CD4-positive, alpha-beta T cell (primary cell): ENCODE measurements at regions not wholly inside any gene's neighbourhood (a gene's known extent, or its start where the extent isn't known, plus 50 kb on each side); places are given as distances from the start of the nearest gene placed in this dataset.
A peak's percentile ranks its signal among the peaks of the same experiment; 100 is the strongest.

Experiments used
- ATAC-seq: fragments of 200-7000 bp; cut with Tn5 transposase; one replicate; pipeline ENCODE4 v1.10.0; 2022; ENCODE audit warnings: mild to moderate bottlenecking; ENCODE audit not compliant: poor library complexity
- CTCF ChIA-PET: fragments of 350-600 bp; sonication (Branson Sonifier 250); formaldehyde crosslinking; loops from one replicate; lab custom pipeline; 2021; ENCODE audit warnings: antibody characterized with exemption, inconsistent platforms; lab: Charles Lee
- POLR2A ChIA-PET: fragments of 350-600 bp; sonication (Branson Sonifier 250); formaldehyde crosslinking; loops from one replicate; lab custom pipeline; 2021; ENCODE audit warnings: antibody characterized with exemption, inconsistent platforms; lab: Charles Lee
- DNase-seq, 14 experiments: peaks; one replicate each; pipeline ENCODE4 v3.0.0-alpha.2; 2013 to 2020; ENCODE audit warnings: mixed read lengths in 2 of 14
- H3K27ac ChIP-seq, 2 donors: one replicate each; pipeline versions ENCODE4 v1.5.1 to v1.7.0; 2013; ENCODE audit warnings: low read length in 2 of 2, low read depth in 1 of 2, mild to moderate bottlenecking in 1 of 2
- H3K27me3 ChIP-seq, 2 experiments: 1 replicate in 1 of 2; 2 replicates in 1 of 2; pipeline versions ENCODE4 v1.6.1 to v1.7.0; 2013; ENCODE audit warnings: low read length in 2 of 2, control low read depth in 1 of 2, mild to moderate bottlenecking in 1 of 2, moderate library complexity in 1 of 2; ENCODE audit not compliant: insufficient read depth in 2 of 2, control insufficient read depth in 1 of 2
- H3K36me3 ChIP-seq: one replicate; pipeline ENCODE4 v1.6.1; 2013; ENCODE audit warnings: low read length, control low read depth; ENCODE audit not compliant: insufficient read depth
- H3K4me1 ChIP-seq: one replicate; pipeline ENCODE4 v1.6.1; 2013; ENCODE audit warnings: low read length, control low read depth; ENCODE audit not compliant: insufficient read depth
- H3K4me3 ChIP-seq: one replicate; pipeline ENCODE4 v1.5.1; 2013; ENCODE audit warnings: mild to moderate bottlenecking, low read length, moderate library complexity
- H3K9me3 ChIP-seq, 2 experiments: 1 replicate in 1 of 2; 2 replicates in 1 of 2; pipeline versions ENCODE4 v1.6.1 to v1.7.0; 2013; ENCODE audit warnings: low read length in 2 of 2, mild to moderate bottlenecking in 2 of 2, control low read depth in 1 of 2, moderate library complexity in 1 of 2; ENCODE audit not compliant: control insufficient read depth in 1 of 2, insufficient read depth in 1 of 2
- H3K27ac Mint-ChIP-seq: one replicate; pipeline ENCODE4 v1.8.0; 2020; ENCODE audit warnings: mixed read lengths
- H3K27me3 Mint-ChIP-seq: one replicate; pipeline ENCODE4 v1.8.0; 2021; ENCODE audit warnings: mixed read lengths
- H3K36me3 Mint-ChIP-seq: one replicate; pipeline ENCODE4 v1.8.0; 2021; ENCODE audit warnings: low read depth, mixed read lengths
- H3K4me1 Mint-ChIP-seq: one replicate; pipeline ENCODE4 v1.8.0; 2021; ENCODE audit warnings: low read depth, mixed read lengths
- H3K4me3 Mint-ChIP-seq: one replicate; pipeline ENCODE4 v1.8.0; 2020; ENCODE audit warnings: mild to moderate bottlenecking, mixed read lengths
- H3K9me3 Mint-ChIP-seq: one replicate; pipeline ENCODE4 v1.8.0; 2020; ENCODE audit warnings: mixed read lengths
- CTCF ChIP-seq: fragments of 200-600 bp; IDR thresholded peaks from one replicate; pipeline ENCODE4 v1.8.0; 2022; ENCODE audit warnings: antibody characterized with exemption, mild to moderate bottlenecking
- intact Hi-C, 2 experiments: fragments of 100-400 bp; cut with DNase I in 1 of 2; cut with micrococcal nuclease in 1 of 2; formaldehyde crosslinking; loops; one replicate each; pipeline versions ENCODE4 v1.15.1 to v1.9.0; 2023 to 2025; cut with DNase I, micrococcal nuclease

- Histone ChIP-seq H3K27ac (no peak overlapping the region), H3K4me1 (no peaks in the 10 kb centered on the region), H3K4me3 (no peak overlapping the region), H3K36me3 (no peaks in the 10 kb centered on the region), H3K9me3 (no peaks in the 10 kb centered on the region), H3K27me3 (peaks cover 0 to 2% of the 10 kb centered on the region in 2 experiments)
- TF ChIP-seq CTCF: no peak
- ChIA-PET POLR2A (no interaction called here), CTCF (no interaction called here)
- Mint-ChIP-seq H3K4me3 (no peak overlapping the region), H3K36me3 (no peaks in the 10 kb centered on the region), H3K4me1 (no peaks in the 10 kb centered on the region), H3K27ac (no peak overlapping the region), H3K9me3 (no peaks in the 10 kb centered on the region), H3K27me3 (peaks cover 4% of the 10 kb centered on the region)
- DNase-seq (no peak), ATAC-seq (no peak)
- intact Hi-C loops: no loop called here
Observed at GRCh38 chr22:23504516-23504915, 75.6 kb downstream of the IGLL1 start.

DNA sequence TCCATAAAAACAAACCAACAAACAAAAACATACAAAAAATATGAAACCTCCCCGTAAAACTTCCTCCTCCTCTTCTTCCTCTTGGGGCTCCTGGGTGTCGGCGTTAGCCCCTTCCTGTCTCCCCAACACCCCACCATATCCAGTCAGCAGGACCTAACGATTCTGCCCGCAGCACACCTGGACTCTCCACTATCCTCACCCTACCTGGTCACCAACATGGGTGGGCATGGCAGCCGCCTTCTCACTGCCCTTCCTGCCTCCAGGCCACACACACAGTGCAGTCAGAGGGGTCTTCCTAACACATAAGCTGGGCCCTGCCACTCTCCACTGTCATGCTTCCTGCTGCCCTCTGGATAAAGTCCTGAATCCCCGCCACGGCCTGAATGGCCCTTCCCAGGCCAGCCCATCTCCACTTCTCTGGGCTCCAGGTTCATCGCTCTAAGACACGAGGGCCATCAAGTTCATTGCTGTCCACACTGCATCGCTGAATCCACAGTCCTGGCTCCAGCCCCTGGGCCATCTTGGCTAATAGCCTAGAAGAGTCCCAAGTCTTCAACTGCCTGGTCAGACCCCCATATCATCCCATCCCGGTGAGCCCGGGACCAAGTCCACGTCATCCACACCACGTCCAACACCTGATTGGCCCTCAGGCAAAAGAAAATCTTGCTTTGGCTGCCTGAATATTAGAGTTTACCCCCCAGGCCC is 76.2 kb downstream of the IGLL1 start:
- ATAC-seq (no peak), DNase-seq (peak in 1 of 14 experiments; percentile 1)
- Mint-ChIP-seq H3K9me3 (no peaks in the 10 kb centered on the region), H3K36me3 (no peaks in the 10 kb centered on the region), H3K4me1 (no peaks in the 10 kb centered on the region), H3K4me3 (no peak overlapping the region), H3K27ac (no peak overlapping the region), H3K27me3 (peaks cover 4% of the 10 kb centered on the region)
- Histone ChIP-seq H3K9me3 (no peaks in the 10 kb centered on the region), H3K4me3 (no peak overlapping the region), H3K4me1 (no peaks in the 10 kb centered on the region), H3K27ac (no peak overlapping the region), H3K36me3 (no peaks in the 10 kb centered on the region), H3K27me3 (peaks cover 0 to 2% of the 10 kb centered on the region in 2 experiments)
- no peak for TF ChIP-seq CTCF
- POLR2A ChIA-PET: no interaction called here
- intact Hi-C loops: no loop called here
- CTCF ChIA-PET: no interaction called here

DNA sequence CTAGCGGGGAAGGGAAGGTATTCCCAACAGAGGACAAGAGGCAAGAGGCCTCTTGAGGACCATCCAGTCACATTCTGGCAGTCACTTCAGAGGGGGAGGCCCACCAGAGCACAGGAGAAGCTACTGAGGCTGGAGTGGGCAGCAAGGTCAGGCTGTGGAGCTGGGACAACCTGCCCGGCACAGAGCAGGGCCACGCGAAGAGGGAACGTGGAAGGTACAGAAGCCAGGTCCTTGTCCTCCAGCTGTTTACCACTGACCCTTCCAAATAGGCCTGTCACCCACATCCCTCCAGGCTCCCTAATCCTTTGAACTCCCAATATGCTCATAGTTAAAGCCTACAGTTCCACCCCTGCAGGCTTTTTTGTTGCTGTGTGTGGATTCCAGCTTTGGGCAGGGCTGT is 76.9 kb downstream of the IGLL1 start:
- no peaks in the 10 kb centered on the region for H3K36me3 Mint-ChIP-seq
- Histone ChIP-seq H3K36me3 (no peaks in the 10 kb centered on the region), H3K27me3 (peaks cover 0 to 2% of the 10 kb centered on the region in 2 experiments), H3K4me1 (no peaks in the 10 kb centered on the region), H3K9me3 (no peaks in the 10 kb centered on the region), H3K27ac (no peak overlapping the region), H3K4me3 (no peak overlapping the region)
- no peak overlapping the region for H3K27ac Mint-ChIP-seq
- H3K4me3 Mint-ChIP-seq: no peak overlapping the region
- DNase-seq (peak in 1 of 14 experiments; percentile 3), ATAC-seq (no peak)
- ChIA-PET POLR2A (no interaction called here), CTCF (no interaction called here)
- no peaks in the 10 kb centered on the region for H3K4me1 Mint-ChIP-seq
- H3K9me3 Mint-ChIP-seq: no peaks in the 10 kb centered on the region
- peaks cover 4% of the 10 kb centered on the region for H3K27me3 Mint-ChIP-seq
- no peak for TF ChIP-seq CTCF
- intact Hi-C loops: no loop called here
